Sigmoid colon (tissue), 3 donors: ENCODE measurements at regions not wholly inside any gene's neighbourhood (a gene's known extent, or its start where the extent isn't known, plus 50 kb on each side); places are given as distances from the start of the nearest gene placed in this dataset.

Source experiments
- CTCF ChIP-seq, 4 experiments: fragments of 450-650 bp in 3 of 4; fragments of 200-600 bp in 1 of 4; IDR thresholded peaks; one replicate each; pipeline ENCODE4 v1.5.1; 2016 to 2019; ENCODE audit warnings: antibody characterized with exemption in 4 of 4, mild to moderate bottlenecking in 3 of 4, moderate library complexity in 2 of 4
- POLR2A ChIP-seq, 2 donors: fragments of 450-650 bp; IDR thresholded peaks; one replicate each; pipeline ENCODE4 v1.6.1; 2016; ENCODE audit warnings: antibody characterized with exemption in 2 of 2, mild to moderate bottlenecking in 2 of 2, moderate library complexity in 2 of 2

GRCh38 chr5:163608621-163609020, 103.2 kb downstream of the MAT2B start:
- TF ChIP-seq CTCF (IDR thresholded peaks at IDR 0.05) (no peak), POLR2A (IDR thresholded peaks at IDR 0.05) (no peak)
